GM21367 (cell line): ENCODE measurements at regions not wholly inside any gene's neighbourhood (a gene's known extent, or its start where the extent isn't known, plus 50 kb on each side); places are given as distances from the start of the nearest gene placed in this dataset.
A peak's percentile ranks its signal among the peaks of the same experiment; 100 is the strongest.
"Not testable (repeated sequence)": the region's sequence is repeated elsewhere in the genome, so short reads cannot be mapped to it uniquely, and the experiment has no call there.

Experiments
- ATAC-seq: cut with Tn5 transposase; IDR thresholded peaks from one replicate; pipeline ENCODE4 v1.9.1; 2021; ENCODE audit not compliant: unreplicated experiment

DNA sequence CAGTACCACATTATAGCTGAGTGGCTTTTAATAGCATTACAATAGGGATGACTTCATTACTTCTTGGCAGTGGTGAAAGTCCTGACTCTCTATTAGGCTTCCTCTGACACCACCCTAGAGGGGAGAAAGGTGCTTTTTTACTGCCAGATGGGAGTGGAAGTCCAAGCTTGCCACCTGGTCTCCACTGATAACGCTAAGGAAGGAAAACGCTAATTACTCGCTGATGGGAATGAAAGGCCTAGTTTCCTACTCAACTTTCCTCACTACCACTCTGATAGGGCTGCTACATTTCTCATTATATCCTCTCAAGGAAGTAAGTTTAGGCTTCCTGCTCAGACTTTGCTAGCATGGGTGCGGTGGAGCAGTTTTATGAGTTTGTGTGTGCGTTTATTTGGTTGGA lies 62.3 kb upstream of the PAGE3 start:
- no peak for ATAC-seq

GRCh38 chrX:55335296-55335695 lies 70.6 kb upstream of the PAGE3 start:
- no peak for ATAC-seq

DNA sequence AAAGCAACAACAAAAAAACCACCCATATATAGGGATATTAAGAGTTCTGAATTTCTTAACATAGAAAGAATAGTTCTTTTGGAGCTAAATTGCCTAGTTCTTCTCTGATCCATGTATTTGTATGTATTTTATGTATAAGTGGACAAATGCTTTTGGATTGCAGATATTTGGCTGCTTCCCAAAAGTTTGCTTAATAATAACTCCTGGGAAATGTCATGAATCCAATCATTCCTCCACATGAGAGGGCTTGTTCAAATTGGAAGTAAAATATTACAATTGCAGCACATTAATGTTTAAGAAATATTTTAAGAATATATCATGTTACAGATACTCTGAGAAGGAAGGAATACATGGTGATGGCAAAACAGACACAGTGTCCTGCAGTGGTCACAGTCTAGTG lies 71.5 kb upstream of the PAGE3 start:
- no peak for ATAC-seq

DNA sequence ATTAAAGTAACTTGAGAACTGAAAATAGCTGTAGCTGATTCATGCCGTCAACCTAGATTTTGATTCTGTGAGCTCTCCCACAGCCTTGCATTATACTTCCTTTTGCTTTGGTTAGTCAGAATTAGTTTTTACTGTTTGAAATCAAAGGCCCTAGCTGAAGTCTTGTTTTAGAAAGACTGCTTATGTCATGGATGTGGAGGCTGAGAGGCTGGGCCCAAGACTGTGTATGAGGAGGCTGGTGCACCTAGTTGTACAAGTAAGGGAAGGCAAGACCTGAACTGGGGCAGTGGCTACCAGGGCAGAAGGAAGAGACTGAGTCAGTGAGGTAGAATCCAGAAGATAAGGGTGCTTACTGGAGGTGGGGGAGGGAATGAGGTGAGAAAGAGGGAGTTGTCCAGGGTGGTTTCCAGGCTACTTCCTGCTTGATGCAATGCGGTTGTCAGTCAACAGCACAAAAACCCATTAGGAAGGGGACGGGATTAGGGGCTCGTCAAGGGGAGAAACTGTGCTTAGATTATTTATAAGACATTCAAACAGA lies 76.2 kb upstream of the PAGE3 start:
- ATAC-seq, result no peak

DNA sequence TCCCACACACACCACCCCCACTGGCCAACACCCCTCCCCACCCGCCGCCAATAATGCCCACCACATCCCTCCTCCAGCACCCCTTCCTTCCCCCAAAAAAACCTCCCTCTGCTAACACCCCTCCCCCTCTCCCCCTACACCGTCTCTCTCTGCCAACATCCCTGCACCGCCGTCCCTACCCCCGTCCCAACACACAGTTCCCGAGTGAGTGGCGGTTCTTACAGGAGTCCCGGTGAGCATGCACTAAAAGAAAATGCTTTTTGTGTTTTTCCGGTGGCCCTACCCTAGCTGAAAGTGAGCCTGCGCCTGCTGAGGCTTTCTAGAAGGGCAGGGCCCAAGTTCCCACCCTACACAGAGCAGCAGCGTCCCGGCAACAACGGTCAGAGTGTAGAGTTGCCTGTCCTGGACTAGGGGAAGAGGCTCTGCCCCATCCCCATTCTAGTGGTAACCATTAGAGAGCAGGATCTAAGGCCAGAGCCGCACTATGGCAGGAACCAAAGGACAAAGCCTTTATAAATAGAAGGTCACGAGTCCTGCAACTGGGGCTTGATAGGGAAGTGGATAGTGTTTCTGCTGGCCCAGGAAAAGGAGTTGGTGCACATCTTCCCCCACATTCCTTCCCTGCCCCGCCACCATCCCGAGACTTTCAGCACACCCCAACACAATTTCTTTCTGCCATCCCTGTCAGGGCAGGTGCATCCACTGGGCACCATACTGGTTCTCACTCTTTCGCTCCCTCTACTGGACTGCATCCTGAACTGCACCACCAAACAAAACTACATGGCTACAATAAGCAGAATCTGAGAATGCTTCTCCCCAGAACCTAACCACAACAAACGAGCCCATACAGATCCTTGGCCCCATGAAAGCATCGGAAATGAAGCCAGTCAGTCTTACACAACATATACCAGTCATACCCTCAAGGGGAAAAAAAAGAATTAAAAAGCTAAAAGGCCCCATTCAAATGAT lies 78.1 kb upstream of the PAGE3 start:
- peak; percentile 70 for ATAC-seq

DNA sequence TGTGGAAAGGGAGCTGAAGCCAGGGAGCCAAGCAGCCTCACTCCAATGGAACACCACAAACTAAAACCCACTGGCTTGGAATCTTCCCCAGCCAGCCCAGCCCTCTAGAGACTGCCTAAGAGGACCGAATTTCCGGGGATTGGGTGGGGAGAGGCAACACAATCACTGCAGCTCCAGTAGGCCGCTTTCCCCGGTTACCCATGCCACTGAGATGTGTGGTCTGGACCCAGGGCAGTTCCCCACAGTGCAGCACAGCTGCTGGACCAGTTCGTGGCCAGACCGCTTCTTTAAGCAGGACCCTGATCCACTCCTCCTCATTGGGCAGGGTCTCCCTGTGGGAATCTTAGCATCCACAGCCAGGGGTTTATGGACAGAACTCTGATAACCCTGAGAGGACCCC lies 91.9 kb upstream of the PAGE3 start:
- no peak for ATAC-seq

- no peak for ATAC-seq
These were observed 92.5 kb upstream of the PAGE3 start for GRCh38 chrX:55357236-55357635.

- no peak for ATAC-seq
These were observed 72.5 kb upstream of the MAGEH1 start for GRCh38 chrX:55379396-55379795.

DNA sequence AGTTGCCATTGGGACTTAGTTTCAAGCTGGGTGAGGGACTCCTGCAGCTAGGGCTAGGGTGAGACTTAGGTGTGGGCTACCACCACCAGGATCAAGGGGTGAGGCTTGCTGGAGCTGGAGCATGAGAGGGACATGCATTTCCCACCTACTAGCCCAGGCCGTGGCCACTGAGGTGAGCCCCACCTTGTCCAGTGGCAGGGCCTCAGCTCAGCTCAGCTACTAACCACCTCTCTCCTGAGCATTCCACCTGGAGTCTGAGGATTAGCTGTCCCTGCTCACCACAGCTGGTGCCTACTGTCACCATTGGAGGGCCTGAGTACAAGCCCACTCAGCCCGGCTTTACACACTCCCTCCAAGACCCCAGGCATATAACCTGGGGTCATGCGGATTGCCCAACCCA lies 62.6 kb upstream of the MAGEH1 start:
- ATAC-seq, result no peak

DNA sequence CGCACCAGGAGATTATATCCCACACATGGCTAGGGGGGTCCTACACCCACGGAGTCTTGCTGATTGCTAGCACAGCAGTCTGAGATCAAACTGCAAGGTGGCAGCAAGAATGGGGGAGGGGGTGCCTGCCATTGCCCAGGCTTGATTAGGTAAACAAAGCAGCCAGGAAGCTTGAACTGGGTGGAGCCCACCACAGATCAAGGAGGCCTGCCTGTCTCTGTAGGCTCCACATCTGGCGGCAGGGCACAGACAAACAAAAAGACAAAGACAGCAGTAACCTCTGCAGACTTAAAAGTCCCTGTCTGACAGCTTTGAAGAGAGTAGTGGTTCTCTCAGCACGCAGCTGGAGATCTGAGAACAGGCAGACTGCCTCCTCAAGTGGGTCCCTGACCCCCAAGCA lies 55.1 kb upstream of the MAGEH1 start:
- not testable (repeated sequence) for ATAC-seq
